ENCODE measurements at regions not wholly inside any gene's neighbourhood (a gene's known extent, or its start where the extent isn't known, plus 50 kb on each side); places are given as distances from the start of the nearest gene placed in this dataset.

- TF ChIP-seq CTCF (IDR thresholded peaks at IDR 0.05 in 8 of 11, conservative IDR thresholded peaks at IDR 0.05 in 3 of 11) (no peak), POLR2AphosphoS5 (IDR thresholded peaks at IDR 0.05) (no peak), POLR2A (IDR thresholded peaks at IDR 0.05) (no peak)
Observed at GRCh38 chr10:3955955-3956617, 171.1 kb upstream of the KLF6 start.
